ENCODE measurements at regions not wholly inside any gene's neighbourhood (a gene's known extent, or its start where the extent isn't known, plus 50 kb on each side); places are given as distances from the start of the nearest gene placed in this dataset.
"Not testable (repeated sequence)": the region's sequence is repeated elsewhere in the genome, so short reads cannot be mapped to it uniquely, and the experiment has no call there.

GRCh38 chr13:21263909-21264308 lies 87.5 kb downstream of the MRPL57 start:
- DNase-seq: not testable (repeated sequence)

- not testable (repeated sequence) for DNase-seq
Measured at GRCh38 chr13:21268485-21268884, 92.0 kb downstream of the MRPL57 start.

GRCh38 chr13:21272439-21272838 lies 96.0 kb downstream of the MRPL57 start:
- not testable (repeated sequence) for DNase-seq

- DNase-seq: peak; percentile 18
Measured at GRCh38 chr13:21274457-21274856, 98.0 kb downstream of the MRPL57 start.

GRCh38 chr13:21282065-21282464 lies 105.6 kb downstream of the MRPL57 start:
- no peak for DNase-seq

- DNase-seq: no peak
Measured at GRCh38 chr13:21287331-21287907, 111.0 kb downstream of the MRPL57 start.

- DNase-seq: no peak
Measured at GRCh38 chr13:21289475-21289874, 113.0 kb downstream of the MRPL57 start.

- DNase-seq: not testable (repeated sequence)
Measured at GRCh38 chr13:21290442-21291002, 114.1 kb downstream of the MRPL57 start.

- DNase-seq: no peak
Measured at GRCh38 chr13:21291840-21292239, 115.4 kb downstream of the MRPL57 start.

- peak; percentile 44 for DNase-seq
Measured at GRCh38 chr13:21296991-21297390, 120.5 kb downstream of the MRPL57 start.

- peak; percentile 28 for DNase-seq
Measured at GRCh38 chr13:21297447-21297846, 121.0 kb downstream of the MRPL57 start.

GRCh38 chr13:21297914-21298831 lies 121.7 kb downstream of the MRPL57 start:
- peak; percentile 90 for DNase-seq

- DNase-seq: no peak
Measured at GRCh38 chr13:21304256-21304655, 127.8 kb downstream of the MRPL57 start.

- not testable (repeated sequence) for DNase-seq
Measured at GRCh38 chr13:21306300-21307073, 130.0 kb downstream of the MRPL57 start.

- not testable (repeated sequence) for DNase-seq
Measured at GRCh38 chr13:21307158-21307557, 130.7 kb downstream of the MRPL57 start.

- DNase-seq: no peak
Measured at GRCh38 chr13:21308906-21309305, 132.4 kb downstream of the MRPL57 start.

GRCh38 chr13:21309542-21310172 lies 133.2 kb downstream of the MRPL57 start:
- DNase-seq: no peak

GRCh38 chr13:21310220-21310619 lies 133.8 kb downstream of the MRPL57 start:
- peak; percentile 68 for DNase-seq

GRCh38 chr13:21314976-21315375 lies 138.5 kb downstream of the MRPL57 start:
- DNase-seq: not testable (repeated sequence)

- DNase-seq: no peak
Measured at GRCh38 chr13:21316376-21316775, 139.9 kb downstream of the MRPL57 start.

- no peak for DNase-seq
Measured at GRCh38 chr13:21318891-21319532, 140.1 kb downstream of the ZDHHC20 start.
